ENCODE measurements at regions not wholly inside any gene's neighbourhood (a gene's known extent, or its start where the extent isn't known, plus 50 kb on each side); places are given as distances from the start of the nearest gene placed in this dataset.
"Not testable (repeated sequence)": the region's sequence is repeated elsewhere in the genome, so short reads cannot be mapped to it uniquely, and the experiment has no call there.

DNA sequence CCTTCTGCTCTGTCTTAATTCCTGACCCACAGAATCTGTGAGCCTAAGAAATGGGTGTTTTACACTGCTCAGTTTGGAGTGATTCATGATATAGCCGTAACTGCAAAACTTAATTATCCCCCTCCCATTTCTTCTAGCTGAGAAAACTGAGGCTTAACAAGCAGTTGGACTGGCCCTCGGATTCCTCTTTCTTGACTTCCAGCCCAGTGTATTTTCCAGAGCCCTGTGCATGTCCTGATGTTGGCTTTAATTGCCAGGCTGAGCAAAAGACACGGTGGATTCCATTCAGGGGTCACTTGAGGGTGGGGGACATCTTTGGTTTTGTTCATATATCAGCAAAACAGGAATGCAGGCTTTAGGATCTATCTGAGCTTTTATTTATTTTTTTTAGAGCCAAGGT is 489.8 kb downstream of the TYW1 start:
- Histone ChIP-seq H3K4ac (ENCODE audit: low read depth, low read length) (no peak overlapping the region), H3K4me2 (ENCODE audit: low read length) (no peak overlapping the region), H2BK15ac (replicated peaks; ENCODE audit: low read depth) (no peak overlapping the region), H3K79me2 (ENCODE audit: control insufficient read depth, insufficient read depth, low read length) (no peaks in the 10 kb centered on the region), H2AK5ac (ENCODE audit: low read length) (no peak overlapping the region), H2BK120ac (ENCODE audit: low read depth, low read length) (no peak overlapping the region), H3K79me1 (ENCODE audit: low read length) (no peaks in the 10 kb centered on the region), H3K9ac (ENCODE audit: low read length) (no peak overlapping the region), H4K5ac (ENCODE audit: low read length) (no peak overlapping the region), H4K8ac (ENCODE audit: low read depth, low read length) (no peak overlapping the region), H3K4me3 (ENCODE audit: low read length) (no peak overlapping the region), H3K56ac (ENCODE audit: low read length) (no peak overlapping the region), H3K27me3 (ENCODE audit: insufficient read depth, low read length, poor library complexity) (no peaks in the 10 kb centered on the region), H3K18ac (ENCODE audit: low read length) (no peak overlapping the region), H3K4me1 (ENCODE audit: control insufficient read depth, low read depth, low read length) (no peaks in the 10 kb centered on the region), H3K36me3 (ENCODE audit: control insufficient read depth, insufficient read depth, low read length) (no peaks in the 10 kb centered on the region), H3K23ac (ENCODE audit: low read length) (no peak overlapping the region), H3K27ac (ENCODE audit: low read depth, low read length) (no peak overlapping the region), H2BK5ac (ENCODE audit: low read length) (no peak overlapping the region)
- no CpG with 5 or more reads among the region's 3 CpGs for WGBS (ENCODE audit: extremely low coverage, insufficient coverage, low lambda C conversion rate)
- DNase-seq: no peak

GRCh38 chr7:67487316-67487715 is 490.7 kb downstream of the TYW1 start:
- H3K4me2 ChIP-seq (ENCODE audit: low read length): no peak overlapping the region
- H3K27ac ChIP-seq (ENCODE audit: low read depth, low read length): no peak overlapping the region
- no CpG with 5 or more reads among the region's 7 CpGs for WGBS (ENCODE audit: extremely low coverage, insufficient coverage, low lambda C conversion rate)
- H3K27me3 ChIP-seq (ENCODE audit: insufficient read depth, low read length, poor library complexity): no peaks in the 10 kb centered on the region
- no peak overlapping the region for H3K56ac ChIP-seq (ENCODE audit: low read length)
- H3K4me3 ChIP-seq (ENCODE audit: low read length): no peak overlapping the region
- no peak overlapping the region for H2BK15ac ChIP-seq (replicated peaks; ENCODE audit: low read depth)
- no peak overlapping the region for H2BK5ac ChIP-seq (ENCODE audit: low read length)
- H3K4ac ChIP-seq (ENCODE audit: low read depth, low read length): no peak overlapping the region
- no peak overlapping the region for H2AK5ac ChIP-seq (ENCODE audit: low read length)
- DNase-seq: no peak
- no peak overlapping the region for H3K9ac ChIP-seq (ENCODE audit: low read length)
- no peak overlapping the region for H3K18ac ChIP-seq (ENCODE audit: low read length)
- H4K8ac ChIP-seq (ENCODE audit: low read depth, low read length): no peak overlapping the region
- H3K23ac ChIP-seq (ENCODE audit: low read length): no peak overlapping the region
- no peaks in the 10 kb centered on the region for H3K4me1 ChIP-seq (ENCODE audit: control insufficient read depth, low read depth, low read length)
- H4K5ac ChIP-seq (ENCODE audit: low read length): no peak overlapping the region
- H3K79me1 ChIP-seq (ENCODE audit: low read length): no peaks in the 10 kb centered on the region
- no peaks in the 10 kb centered on the region for H3K36me3 ChIP-seq (ENCODE audit: control insufficient read depth, insufficient read depth, low read length)
- no peak overlapping the region for H2BK120ac ChIP-seq (ENCODE audit: low read depth, low read length)
- H3K79me2 ChIP-seq (ENCODE audit: control insufficient read depth, insufficient read depth, low read length): no peaks in the 10 kb centered on the region

- H4K8ac ChIP-seq (ENCODE audit: low read depth, low read length): no peak overlapping the region
- H4K5ac ChIP-seq (ENCODE audit: low read length): no peak overlapping the region
- no peaks in the 10 kb centered on the region for H3K27me3 ChIP-seq (ENCODE audit: insufficient read depth, low read length, poor library complexity)
- no peak overlapping the region for H2AK5ac ChIP-seq (ENCODE audit: low read length)
- no peaks in the 10 kb centered on the region for H3K79me1 ChIP-seq (ENCODE audit: low read length)
- H3K4me2 ChIP-seq (ENCODE audit: low read length): no peak overlapping the region
- H3K18ac ChIP-seq (ENCODE audit: low read length): no peak overlapping the region
- no peak overlapping the region for H3K9ac ChIP-seq (ENCODE audit: low read length)
- H2BK5ac ChIP-seq (ENCODE audit: low read length): no peak overlapping the region
- no peak overlapping the region for H2BK120ac ChIP-seq (ENCODE audit: low read depth, low read length)
- no peak overlapping the region for H2BK15ac ChIP-seq (replicated peaks; ENCODE audit: low read depth)
- no peaks in the 10 kb centered on the region for H3K4me1 ChIP-seq (ENCODE audit: control insufficient read depth, low read depth, low read length)
- H3K23ac ChIP-seq (ENCODE audit: low read length): no peak overlapping the region
- no peak overlapping the region for H3K4me3 ChIP-seq (ENCODE audit: low read length)
- no peaks in the 10 kb centered on the region for H3K79me2 ChIP-seq (ENCODE audit: control insufficient read depth, insufficient read depth, low read length)
- H3K36me3 ChIP-seq (ENCODE audit: control insufficient read depth, insufficient read depth, low read length): no peaks in the 10 kb centered on the region
- WGBS (ENCODE audit: extremely low coverage, insufficient coverage, low lambda C conversion rate): no CpG with 5 or more reads among the region's 5 CpGs
- no peak for DNase-seq
- no peak overlapping the region for H3K56ac ChIP-seq (ENCODE audit: low read length)
- no peak overlapping the region for H3K27ac ChIP-seq (ENCODE audit: low read depth, low read length)
- H3K4ac ChIP-seq (ENCODE audit: low read depth, low read length): no peak overlapping the region
Observed at GRCh38 chr7:67489881-67490280, 493.2 kb downstream of the TYW1 start.

DNA sequence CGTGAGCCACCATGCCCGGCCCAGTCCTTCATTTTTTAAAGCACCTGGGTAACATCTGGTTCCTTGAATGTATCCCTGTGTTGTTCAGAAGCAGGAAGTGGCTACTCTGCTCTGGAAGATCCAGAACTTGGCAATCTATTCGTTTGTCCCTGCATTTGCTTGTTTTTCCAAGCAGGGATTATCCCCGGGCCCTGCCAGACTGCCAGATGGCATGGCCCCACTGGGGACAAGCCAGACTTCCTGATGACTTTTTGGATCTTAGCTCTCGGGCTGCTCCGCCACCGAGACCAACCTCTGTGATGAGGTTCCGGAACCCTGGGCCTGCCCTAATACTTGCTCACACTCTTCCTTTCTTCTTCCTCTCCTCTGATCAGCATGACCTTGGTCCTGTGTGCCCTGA is 496.7 kb downstream of the TYW1 start:
- Histone ChIP-seq H2AK5ac (ENCODE audit: low read length) (no peak overlapping the region), H2BK15ac (replicated peaks; ENCODE audit: low read depth) (no peak overlapping the region), H3K36me3 (ENCODE audit: control insufficient read depth, insufficient read depth, low read length) (no peaks in the 10 kb centered on the region), H3K27me3 (ENCODE audit: insufficient read depth, low read length, poor library complexity) (no peaks in the 10 kb centered on the region), H2BK5ac (ENCODE audit: low read length) (no peak overlapping the region), H2BK120ac (ENCODE audit: low read depth, low read length) (no peak overlapping the region), H3K79me2 (ENCODE audit: control insufficient read depth, insufficient read depth, low read length) (no peaks in the 10 kb centered on the region), H3K4me1 (ENCODE audit: control insufficient read depth, low read depth, low read length) (no peaks in the 10 kb centered on the region), H3K79me1 (ENCODE audit: low read length) (no peaks in the 10 kb centered on the region), H3K18ac (ENCODE audit: low read length) (no peak overlapping the region), H3K23ac (ENCODE audit: low read length) (no peak overlapping the region), H3K4ac (ENCODE audit: low read depth, low read length) (no peak overlapping the region), H3K4me2 (ENCODE audit: low read length) (no peak overlapping the region), H4K8ac (ENCODE audit: low read depth, low read length) (no peak overlapping the region), H3K27ac (ENCODE audit: low read depth, low read length) (no peak overlapping the region), H4K5ac (ENCODE audit: low read length) (no peak overlapping the region), H3K9ac (ENCODE audit: low read length) (no peak overlapping the region), H3K4me3 (ENCODE audit: low read length) (no peak overlapping the region), H3K56ac (ENCODE audit: low read length) (no peak overlapping the region)
- WGBS (ENCODE audit: extremely low coverage, insufficient coverage, low lambda C conversion rate): no CpG with 5 or more reads among the region's 8 CpGs
- no peak for DNase-seq

- no peak overlapping the region for H2BK15ac ChIP-seq (replicated peaks; ENCODE audit: low read depth)
- H2BK120ac ChIP-seq (ENCODE audit: low read depth, low read length): no peak overlapping the region
- no peaks in the 10 kb centered on the region for H3K4me1 ChIP-seq (ENCODE audit: control insufficient read depth, low read depth, low read length)
- no CpG with 5 or more reads among the region's 7 CpGs for WGBS (ENCODE audit: extremely low coverage, insufficient coverage, low lambda C conversion rate)
- no peaks in the 10 kb centered on the region for H3K79me2 ChIP-seq (ENCODE audit: control insufficient read depth, insufficient read depth, low read length)
- H4K8ac ChIP-seq (ENCODE audit: low read depth, low read length): no peak overlapping the region
- H3K79me1 ChIP-seq (ENCODE audit: low read length): no peaks in the 10 kb centered on the region
- H3K4me3 ChIP-seq (ENCODE audit: low read length): no peak overlapping the region
- no peak overlapping the region for H3K4ac ChIP-seq (ENCODE audit: low read depth, low read length)
- H3K18ac ChIP-seq (ENCODE audit: low read length): no peak overlapping the region
- no peak overlapping the region for H3K23ac ChIP-seq (ENCODE audit: low read length)
- H3K56ac ChIP-seq (ENCODE audit: low read length): no peak overlapping the region
- H2BK5ac ChIP-seq (ENCODE audit: low read length): no peak overlapping the region
- H3K27ac ChIP-seq (ENCODE audit: low read depth, low read length): no peak overlapping the region
- no peak for DNase-seq
- no peak overlapping the region for H3K9ac ChIP-seq (ENCODE audit: low read length)
- no peak overlapping the region for H2AK5ac ChIP-seq (ENCODE audit: low read length)
- no peak overlapping the region for H3K4me2 ChIP-seq (ENCODE audit: low read length)
- H4K5ac ChIP-seq (ENCODE audit: low read length): no peak overlapping the region
- H3K36me3 ChIP-seq (ENCODE audit: control insufficient read depth, insufficient read depth, low read length): no peaks in the 10 kb centered on the region
- H3K27me3 ChIP-seq (ENCODE audit: insufficient read depth, low read length, poor library complexity): no peaks in the 10 kb centered on the region
Observed at GRCh38 chr7:67496589-67496988, 500.0 kb downstream of the TYW1 start.

DNA sequence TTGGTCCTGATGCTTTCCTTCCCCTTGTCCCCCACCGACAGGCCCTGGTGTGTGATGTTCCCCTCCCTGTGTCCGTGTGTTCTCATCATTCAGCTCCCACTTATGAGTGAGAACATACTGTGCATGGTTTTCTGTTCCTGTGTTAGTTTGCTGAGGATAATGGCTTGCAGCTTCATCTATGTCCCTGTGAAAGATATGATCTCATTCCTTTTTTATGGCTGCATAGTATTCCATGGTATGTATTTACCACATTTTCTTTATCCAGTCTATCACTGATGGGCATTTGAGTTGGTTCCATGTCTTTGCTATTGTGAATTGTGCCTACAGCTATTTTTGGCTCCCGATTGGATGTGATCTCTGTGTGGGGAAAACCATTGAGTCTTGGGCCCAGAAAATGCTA is 501.3 kb downstream of the TYW1 start:
- H3K56ac ChIP-seq (ENCODE audit: low read length); H3K36me3 ChIP-seq (ENCODE audit: control insufficient read depth, insufficient read depth, low read length); H2AK5ac ChIP-seq (ENCODE audit: low read length); H2BK5ac ChIP-seq (ENCODE audit: low read length); H3K27me3 ChIP-seq (ENCODE audit: insufficient read depth, low read length, poor library complexity); H4K5ac ChIP-seq (ENCODE audit: low read length); H3K23ac ChIP-seq (ENCODE audit: low read length); H2BK15ac ChIP-seq (replicated peaks; ENCODE audit: low read depth); H3K4me3 ChIP-seq (ENCODE audit: low read length); H3K18ac ChIP-seq (ENCODE audit: low read length); H3K4me2 ChIP-seq (ENCODE audit: low read length); H3K4ac ChIP-seq (ENCODE audit: low read depth, low read length); H4K8ac ChIP-seq (ENCODE audit: low read depth, low read length); H3K27ac ChIP-seq (ENCODE audit: low read depth, low read length); H3K79me2 ChIP-seq (ENCODE audit: control insufficient read depth, insufficient read depth, low read length); H2BK120ac ChIP-seq (ENCODE audit: low read depth, low read length); DNase-seq; H3K79me1 ChIP-seq (ENCODE audit: low read length); H3K4me1 ChIP-seq (ENCODE audit: control insufficient read depth, low read depth, low read length); H3K9ac ChIP-seq (ENCODE audit: low read length): not testable (repeated sequence)
- no CpG with 5 or more reads among the region's 3 CpGs for WGBS (ENCODE audit: extremely low coverage, insufficient coverage, low lambda C conversion rate)
